Fibroblast of the aortic adventitia (primary cell): ENCODE measurements at regions not wholly inside any gene's neighbourhood (a gene's known extent, or its start where the extent isn't known, plus 50 kb on each side); places are given as distances from the start of the nearest gene placed in this dataset.

ENCODE experiments used
- DNase-seq: peaks from one replicate; pipeline ENCODE4 v3.0.0-alpha.2; 2010; ENCODE audit warnings: low read depth
- H3K4me3 ChIP-seq: 2 replicates; pipeline ENCODE4 v1.5.1; 2011; ENCODE audit warnings: low read depth, mild to moderate bottlenecking, control low read depth, low read length, moderate library complexity
- CTCF ChIP-seq: IDR thresholded peaks from 2 replicates; pipeline ENCODE4 v1.5.1; 2011; ENCODE audit warnings: mild to moderate bottlenecking, low read length, control low read depth, inconsistent platforms; ENCODE audit not compliant: insufficient read depth

- no peak for DNase-seq
- no peak for TF ChIP-seq CTCF
- no peak overlapping the region for H3K4me3 ChIP-seq
Measured at GRCh38 chr12:98228683-98229539, 286.5 kb upstream of the TMPO start.

GRCh38 chr12:98229540-98229924 lies 285.9 kb upstream of the TMPO start:
- no peak for TF ChIP-seq CTCF
- no peak overlapping the region for H3K4me3 ChIP-seq
- no peak for DNase-seq

- no peak for DNase-seq
- no peak overlapping the region for H3K4me3 ChIP-seq
- no peak for TF ChIP-seq CTCF
Measured at GRCh38 chr12:98232753-98233390, 282.5 kb upstream of the TMPO start.

- no peak overlapping the region for H3K4me3 ChIP-seq
- TF ChIP-seq CTCF: no peak
- no peak for DNase-seq
Measured at GRCh38 chr12:98235301-98235700, 280.1 kb upstream of the TMPO start.

GRCh38 chr12:98238515-98239130 lies 276.8 kb upstream of the TMPO start:
- DNase-seq: peak; percentile 62
- no peak overlapping the region for H3K4me3 ChIP-seq
- no peak for TF ChIP-seq CTCF

- no peak for TF ChIP-seq CTCF
- no peak for DNase-seq
- H3K4me3 ChIP-seq: no peak overlapping the region
Measured at GRCh38 chr12:98243190-98243589, 272.2 kb upstream of the TMPO start.
